Neuronal stem cell (in vitro differentiated cells): ENCODE measurements at regions not wholly inside any gene's neighbourhood (a gene's known extent, or its start where the extent isn't known, plus 50 kb on each side); places are given as distances from the start of the nearest gene placed in this dataset.

Source experiments
- DNase-seq: peaks from one replicate; pipeline ENCODE4 v3.0.0-alpha.2; 2013; ENCODE audit warnings: low spot score
- H2AFZ ChIP-seq: one replicate; pipeline ENCODE4 v1.6.1; 2013; ENCODE audit warnings: mild to moderate bottlenecking, low read length, inconsistent platforms
- H2AK5ac ChIP-seq: 2 replicates; pipeline ENCODE4 v1.6.1; 2013; ENCODE audit warnings: low read depth, mild to moderate bottlenecking, inconsistent platforms, low read length, moderate library complexity, mixed read lengths
- H2BK120ac ChIP-seq: 2 replicates; pipeline ENCODE4 v1.6.1; 2013; ENCODE audit warnings: low read depth, mild to moderate bottlenecking, inconsistent platforms, low read length, moderate library complexity, mixed read lengths
- H2BK12ac ChIP-seq: one replicate; pipeline ENCODE4 v1.6.1; 2013; ENCODE audit warnings: low read length, inconsistent platforms
- H2BK15ac ChIP-seq: 2 replicates; pipeline ENCODE4 v1.6.1; 2013; ENCODE audit warnings: mild to moderate bottlenecking, low read length, inconsistent platforms, mixed read lengths
- H2BK5ac ChIP-seq: one replicate; pipeline ENCODE4 v1.6.1; 2013; ENCODE audit warnings: inconsistent platforms, mild to moderate bottlenecking, low read length, moderate library complexity
- H3K14ac ChIP-seq: one replicate; pipeline ENCODE4 v1.6.1; 2013; ENCODE audit warnings: low read length, inconsistent platforms
- H3K18ac ChIP-seq: 2 replicates; pipeline ENCODE4 v1.6.1; 2013; ENCODE audit warnings: low read length, inconsistent platforms
- H3K23ac ChIP-seq: 2 replicates; pipeline ENCODE4 v1.6.1; 2013; ENCODE audit warnings: low read depth, mild to moderate bottlenecking, mixed read lengths, low read length, inconsistent platforms; ENCODE audit not compliant: poor library complexity
- H3K27ac ChIP-seq: replicated peaks from 3 replicates; pipeline ENCODE4 v1.5.1; 2013; ENCODE audit warnings: low read length, inconsistent platforms
- H3K27me3 ChIP-seq, 3 experiments: 2 replicates each; pipeline ENCODE4 v1.6.1; 2013; ENCODE audit warnings: low read length in 3 of 3, mild to moderate bottlenecking in 2 of 3, inconsistent platforms in 1 of 3, low read depth in 1 of 3, mixed read lengths in 1 of 3, moderate library complexity in 1 of 3; ENCODE audit not compliant: control insufficient read depth in 3 of 3, insufficient read depth in 3 of 3
- H3K36me3 ChIP-seq, 2 donors: replicated peaks in 1 of 2; 2 replicates each; pipeline ENCODE4 v1.6.1; 2013; ENCODE audit warnings: low read length in 2 of 2; ENCODE audit not compliant: control insufficient read depth in 2 of 2, insufficient read depth in 2 of 2
- H3K4ac ChIP-seq: 2 replicates; pipeline ENCODE4 v1.6.1; 2013; ENCODE audit warnings: inconsistent platforms, mild to moderate bottlenecking, low read length, moderate library complexity
- H3K4me1 ChIP-seq, 2 donors: 1 replicate in 1 of 2; 2 replicates in 1 of 2; pipeline ENCODE4 v1.6.1; 2013; ENCODE audit warnings: low read length in 2 of 2, low read depth in 1 of 2; ENCODE audit not compliant: control insufficient read depth in 2 of 2, insufficient read depth in 1 of 2
- H3K4me2 ChIP-seq: one replicate; pipeline ENCODE4 v1.6.1; 2013; ENCODE audit warnings: mild to moderate bottlenecking, low read length, inconsistent platforms; ENCODE audit not compliant: insufficient read depth, poor library complexity, severe bottlenecking
- H3K4me3 ChIP-seq, 2 donors: 2 replicates each; pipeline ENCODE4 v1.5.1; 2013; ENCODE audit warnings: low read length in 2 of 2, mild to moderate bottlenecking in 2 of 2, inconsistent platforms in 1 of 2, moderate library complexity in 1 of 2
- H3K79me1 ChIP-seq: one replicate; pipeline ENCODE4 v1.6.1; 2013; ENCODE audit warnings: low read depth, mild to moderate bottlenecking, inconsistent platforms, low read length, moderate library complexity
- H3K9ac ChIP-seq: one replicate; pipeline ENCODE4 v1.6.1; 2013; ENCODE audit warnings: mild to moderate bottlenecking, low read depth, low read length, inconsistent platforms; ENCODE audit not compliant: poor library complexity
- H3K9me3 ChIP-seq, 2 donors: replicated peaks in 1 of 2; 2 replicates each; pipeline versions ENCODE3 to v1.6.1; 2013; ENCODE audit warnings: low read length in 2 of 2, mild to moderate bottlenecking in 2 of 2, inconsistent platforms in 1 of 2, low read depth in 1 of 2, mixed read lengths in 1 of 2, moderate library complexity in 1 of 2; ENCODE audit not compliant: control insufficient read depth in 2 of 2, insufficient read depth in 1 of 2
- H4K8ac ChIP-seq: one replicate; pipeline ENCODE4 v1.6.1; 2013; ENCODE audit warnings: low read depth, mild to moderate bottlenecking, inconsistent platforms, low read length, moderate library complexity
- H4K91ac ChIP-seq: one replicate; pipeline ENCODE4 v1.6.1; 2013; ENCODE audit warnings: low read length, low read depth, mild to moderate bottlenecking, inconsistent platforms; ENCODE audit not compliant: poor library complexity
- WGBS, 2 donors: extraction: QIAGEN DNeasy Blood & Tissue Kit; methylation state at CpG; one replicate each; pipeline ENCODE4 v1.1.7; 2013; ENCODE audit warnings: missing lambda C conversion rate in 2 of 2, mixed read lengths in 1 of 2; ENCODE audit not compliant: insufficient read length in 2 of 2, insufficient replicate concordance in 1 of 2; ENCODE audit errors: extremely low coverage in 2 of 2; 5-methylcytosine and 5-hydroxymethylcytosine counted together

DNA sequence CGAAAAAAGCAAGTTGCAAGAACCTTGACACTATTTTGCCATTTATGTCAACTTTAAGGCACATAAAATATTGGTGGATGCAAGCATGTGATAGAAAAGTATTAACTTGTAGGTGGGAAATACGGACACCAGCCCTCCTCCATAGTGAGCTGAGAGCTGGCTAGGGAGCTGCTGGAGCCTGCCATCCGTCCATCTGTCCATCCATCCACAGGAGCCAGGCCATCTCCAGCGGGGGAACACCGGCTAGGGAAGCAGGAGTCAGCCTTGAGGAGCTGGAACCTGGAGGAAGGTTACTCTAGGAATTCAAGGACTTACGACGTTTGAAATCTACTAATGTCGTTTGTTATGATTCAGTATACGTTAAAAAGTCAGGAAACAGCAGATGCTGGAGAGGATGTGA, 120.7 kb upstream of the C14orf180 start:
- H3K23ac ChIP-seq: no peak overlapping the region
- H3K27ac ChIP-seq: no peak overlapping the region
- no peak for DNase-seq
- no peak overlapping the region for H3K4me2 ChIP-seq
- H4K8ac ChIP-seq: no peak overlapping the region
- no peaks in the 10 kb centered on the region for H3K9me3 ChIP-seq
- H2BK12ac ChIP-seq: no peak overlapping the region
- H3K4me1 ChIP-seq: peaks cover 3 to 6% of the 10 kb centered on the region in 2 donors
- H2AFZ ChIP-seq: no peak overlapping the region
- H2BK120ac ChIP-seq: no peak overlapping the region
- no peak overlapping the region for H2BK5ac ChIP-seq
- H3K4ac ChIP-seq: no peak overlapping the region
- no peaks in the 10 kb centered on the region for H3K36me3 ChIP-seq
- no peak overlapping the region for H2AK5ac ChIP-seq
- H3K14ac ChIP-seq: no peak overlapping the region
- peaks cover 0 to 49% (median 8%) of the 10 kb centered on the region in 3 experiments for H3K27me3 ChIP-seq
- no peak overlapping the region for H2BK15ac ChIP-seq
- H3K18ac ChIP-seq: no peak overlapping the region
- H3K9ac ChIP-seq: no peak overlapping the region
- no peak overlapping the region for H4K91ac ChIP-seq
- H3K4me3 ChIP-seq: no peak overlapping the region
- no peaks in the 10 kb centered on the region for H3K79me1 ChIP-seq
- no CpG with 5 or more reads among the region's 9 CpGs for WGBS, 2 donors

DNA sequence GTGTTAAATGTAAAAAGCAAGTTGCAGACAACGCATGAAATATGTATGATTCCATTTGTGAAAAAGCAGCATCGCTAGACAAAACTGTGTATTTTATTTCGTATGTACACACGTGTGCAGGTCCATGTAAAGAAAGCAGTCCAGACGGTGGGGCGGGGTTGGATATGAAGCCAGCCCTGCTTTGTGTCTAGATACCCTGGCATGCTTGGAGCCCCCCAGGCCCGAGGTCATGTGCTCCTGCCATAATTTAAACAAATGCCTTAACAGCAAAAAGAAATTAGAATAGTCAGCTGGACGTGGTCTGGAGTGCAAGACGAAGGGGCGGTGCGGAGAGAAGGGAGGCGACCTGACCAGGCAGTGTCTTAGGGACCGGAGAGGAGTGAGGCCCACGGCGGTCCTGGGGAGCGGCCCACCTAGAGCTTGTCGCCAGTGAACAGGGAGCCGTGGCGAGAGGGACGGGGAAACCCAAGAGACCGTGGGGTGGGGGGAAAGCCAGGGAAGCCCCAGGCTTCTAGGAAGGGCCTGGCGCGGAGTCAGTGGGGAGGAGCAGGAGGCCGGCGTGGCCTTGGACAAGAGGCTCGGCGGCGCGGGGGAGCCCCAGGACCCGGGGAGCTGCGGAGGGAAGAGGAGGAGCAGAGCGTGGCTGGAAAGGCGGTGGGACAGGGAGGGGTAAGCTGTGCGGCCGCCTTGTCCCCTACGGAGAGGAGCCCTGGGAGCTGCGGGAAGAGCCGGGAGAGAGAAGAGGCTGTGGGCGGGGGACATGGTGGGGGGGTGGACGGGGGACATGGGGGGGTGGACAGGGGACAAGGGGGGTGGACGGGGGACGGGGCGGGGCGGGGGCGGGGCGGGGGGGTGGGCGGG, 118.5 kb upstream of the C14orf180 start:
- Histone ChIP-seq H3K27me3 (peaks cover 0 to 64% (median 8%) of the 10 kb centered on the region in 3 experiments), H2BK12ac (no peak overlapping the region), H3K79me1 (no peaks in the 10 kb centered on the region), H3K9ac (peak overlapping the region; percentile 17), H2BK15ac (no peak overlapping the region), H2AFZ (peak overlapping the region; percentile 68), H2BK5ac (peak overlapping the region; percentile 63), H3K9me3 (no peaks in the 10 kb centered on the region), H2BK120ac (no peak overlapping the region), H4K8ac (no peak overlapping the region), H3K4me1 (peaks cover 3 to 6% of the 10 kb centered on the region in 2 donors), H3K4me2 (peak overlapping the region; percentile 98), H3K4me3 (peak overlapping the region in 1 of 2 donors; percentile 62), H4K91ac (no peak overlapping the region), H3K27ac (no peak overlapping the region), H3K4ac (no peak overlapping the region), H3K23ac (no peak overlapping the region), H3K14ac (no peak overlapping the region), H3K18ac (peak overlapping the region; percentile 93), H3K36me3 (no peaks in the 10 kb centered on the region), H2AK5ac (no peak overlapping the region)
- no CpG with 5 or more reads among the region's 47 CpGs for WGBS, 2 donors
- DNase-seq: peak; percentile 48

DNA sequence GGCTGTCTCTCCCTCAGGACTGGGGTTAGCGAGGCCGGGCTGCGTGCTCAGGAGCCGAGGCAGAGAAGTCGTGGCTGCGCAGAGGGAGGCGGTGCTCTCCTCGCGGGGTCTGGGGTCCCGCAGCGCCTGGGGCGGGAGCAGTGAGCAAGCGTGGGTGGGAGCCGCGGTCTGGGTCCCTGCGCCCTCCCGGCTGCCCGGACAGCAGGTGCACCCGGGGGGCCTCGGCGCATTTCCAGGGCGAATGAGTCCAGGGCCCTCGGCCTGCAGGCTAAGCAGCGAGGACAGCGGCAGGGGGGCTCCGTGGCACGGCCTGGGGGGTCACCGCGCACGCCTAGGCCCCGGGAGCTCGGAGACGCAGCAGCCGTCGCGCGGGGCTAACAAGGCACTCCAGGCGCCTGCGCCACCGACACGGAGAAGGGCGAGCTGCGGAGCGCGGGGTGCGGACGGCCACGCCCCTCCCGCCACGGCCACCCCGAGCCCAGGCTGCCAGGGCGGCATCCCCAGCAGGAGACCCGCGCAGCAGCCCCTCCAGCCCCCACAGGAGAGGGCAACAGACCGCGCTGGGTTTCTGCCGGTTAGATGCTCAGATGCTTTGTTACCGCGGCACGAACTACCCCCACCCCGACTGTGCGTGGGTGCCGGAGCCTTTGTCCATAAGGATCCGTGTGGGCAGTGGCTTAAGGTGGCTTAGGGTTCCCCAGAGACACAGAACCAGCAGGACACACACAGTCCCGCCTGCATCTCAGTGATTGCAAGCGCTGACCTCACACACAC, 117.7 kb upstream of the C14orf180 start:
- Histone ChIP-seq H3K14ac (peak overlapping the region; percentile 87), H3K18ac (peak overlapping the region; percentile 97), H3K4ac (peak overlapping the region; percentile 70), H3K9ac (peak overlapping the region; percentile 86), H4K91ac (no peak overlapping the region), H3K27ac (no peak overlapping the region), H2BK5ac (peak overlapping the region; percentile 63), H3K27me3 (peaks cover 0 to 71% (median 8%) of the 10 kb centered on the region in 3 experiments), H3K4me1 (peaks cover 3 to 6% of the 10 kb centered on the region in 2 donors), H2BK12ac (no peak overlapping the region), H3K36me3 (no peaks in the 10 kb centered on the region), H3K23ac (peak overlapping the region; percentile 39), H3K4me2 (peak overlapping the region; percentile 98), H2BK15ac (peak overlapping the region; percentile 75), H3K79me1 (no peaks in the 10 kb centered on the region), H2AFZ (peak overlapping the region; percentile 71), H2BK120ac (no peak overlapping the region), H2AK5ac (peak overlapping the region; percentile 77), H3K4me3 (peak overlapping the region in 1 of 2 donors; percentile 87), H4K8ac (no peak overlapping the region), H3K9me3 (no peaks in the 10 kb centered on the region)
- WGBS, 2 donors: no CpG with 5 or more reads among the region's 66 CpGs
- peak; percentile 23 for DNase-seq
